ENCODE measurements at regions not wholly inside any gene's neighbourhood (a gene's known extent, or its start where the extent isn't known, plus 50 kb on each side); places are given as distances from the start of the nearest gene placed in this dataset.

GRCh38 chr2:117432746-117433145 lies 381.7 kb upstream of the DDX18 start:
- TF ChIP-seq CTCF (IDR thresholded peaks at IDR 0.05; ENCODE audit: insufficient read depth, low read depth, low read length): no peak
- no peak for TF ChIP-seq EZH2 (IDR thresholded peaks at IDR 0.05; ENCODE audit: insufficient read depth, low read length)
- H3K36me3 ChIP-seq (ENCODE audit: insufficient read depth, low read length): no peaks in the 10 kb centered on the region

DNA sequence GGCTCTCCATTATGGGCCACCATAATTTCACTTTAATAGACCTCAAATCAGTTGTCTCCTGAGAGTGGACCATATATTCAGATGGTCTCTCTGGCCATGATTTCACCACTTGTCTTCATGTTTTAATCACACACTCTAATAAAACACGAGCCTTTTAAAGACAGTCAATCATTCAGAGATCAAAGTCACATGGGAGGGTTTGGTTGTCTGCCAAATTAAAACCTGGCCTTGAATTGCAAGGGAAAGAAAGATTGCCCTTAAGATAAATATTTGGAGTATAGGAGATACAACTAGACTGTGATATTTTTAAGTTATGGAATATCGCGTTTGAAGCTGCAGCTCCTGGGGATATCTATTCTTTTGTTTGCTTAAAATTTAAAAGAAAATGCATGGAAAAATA lies 377.8 kb upstream of the DDX18 start:
- no peaks in the 10 kb centered on the region for H3K79me2 ChIP-seq (ENCODE audit: insufficient read depth, low read length)
- H4K20me1 ChIP-seq (ENCODE audit: insufficient read depth, low read length): no peaks in the 10 kb centered on the region
- H3K4me2 ChIP-seq (ENCODE audit: low read length): no peak overlapping the region
- Mint-ChIP-seq H3K27ac (ENCODE audit: unreplicated experiment) (no peak overlapping the region), H3K4me1 (ENCODE audit: low read depth, unreplicated experiment) (no peaks in the 10 kb centered on the region), H3K27me3 (ENCODE audit: low read depth, unreplicated experiment) (no peaks in the 10 kb centered on the region), H3K4me3 (ENCODE audit: unreplicated experiment) (no peak overlapping the region), H3K36me3 (ENCODE audit: low read depth, unreplicated experiment) (no peaks in the 10 kb centered on the region), H3K9me3 (ENCODE audit: unreplicated experiment) (no peaks in the 10 kb centered on the region)
- no peaks in the 10 kb centered on the region for H3K4me1 ChIP-seq (ENCODE audit: insufficient read depth, low read length)
- no peak overlapping the region for H3K4me3 ChIP-seq (ENCODE audit: insufficient read depth, low read depth, low read length)
- no peak overlapping the region for H3K27ac ChIP-seq (ENCODE audit: low read depth, low read length)
- H3K9me3 ChIP-seq (ENCODE audit: insufficient read depth, low read depth, low read length): peaks cover 2% of the 10 kb centered on the region
- H3K9ac ChIP-seq (ENCODE audit: low read length): no peak overlapping the region
- DNase-seq (ENCODE audit: low read depth): no peak
- H3K36me3 ChIP-seq (ENCODE audit: insufficient read depth, low read length): no peaks in the 10 kb centered on the region
- no peak for TF ChIP-seq EZH2 (IDR thresholded peaks at IDR 0.05; ENCODE audit: insufficient read depth, low read length)
- no peak for TF ChIP-seq CTCF (IDR thresholded peaks at IDR 0.05; ENCODE audit: insufficient read depth, low read depth, low read length)
- H3K27me3 ChIP-seq (ENCODE audit: insufficient read depth, low read length): no peaks in the 10 kb centered on the region
- no peak for FAIRE-seq
- no peak overlapping the region for H2AFZ ChIP-seq (ENCODE audit: low read depth, low read length)

More at GRCh38 chr2:117432746-117433145, 381.7 kb upstream of the DDX18 start:
- Histone ChIP-seq H3K27me3 (ENCODE audit: insufficient read depth, low read length) (no peaks in the 10 kb centered on the region), H4K20me1 (ENCODE audit: insufficient read depth, low read length) (no peaks in the 10 kb centered on the region), H3K27ac (ENCODE audit: low read depth, low read length) (no peak overlapping the region), H3K9me3 (ENCODE audit: insufficient read depth, low read depth, low read length) (no peaks in the 10 kb centered on the region), H3K4me2 (ENCODE audit: low read length) (no peak overlapping the region), H3K4me3 (ENCODE audit: insufficient read depth, low read depth, low read length) (no peak overlapping the region), H2AFZ (ENCODE audit: low read depth, low read length) (no peak overlapping the region), H3K79me2 (ENCODE audit: insufficient read depth, low read length) (no peaks in the 10 kb centered on the region), H3K9ac (ENCODE audit: low read length) (no peak overlapping the region), H3K4me1 (ENCODE audit: insufficient read depth, low read length) (no peaks in the 10 kb centered on the region)
- Mint-ChIP-seq H3K9me3 (ENCODE audit: unreplicated experiment) (no peaks in the 10 kb centered on the region), H3K4me3 (ENCODE audit: unreplicated experiment) (no peak overlapping the region), H3K4me1 (ENCODE audit: low read depth, unreplicated experiment) (no peaks in the 10 kb centered on the region), H3K27me3 (ENCODE audit: low read depth, unreplicated experiment) (no peaks in the 10 kb centered on the region), H3K36me3 (ENCODE audit: low read depth, unreplicated experiment) (no peaks in the 10 kb centered on the region), H3K27ac (ENCODE audit: unreplicated experiment) (no peak overlapping the region)
- FAIRE-seq (no peak), DNase-seq (ENCODE audit: low read depth) (no peak)

DNA sequence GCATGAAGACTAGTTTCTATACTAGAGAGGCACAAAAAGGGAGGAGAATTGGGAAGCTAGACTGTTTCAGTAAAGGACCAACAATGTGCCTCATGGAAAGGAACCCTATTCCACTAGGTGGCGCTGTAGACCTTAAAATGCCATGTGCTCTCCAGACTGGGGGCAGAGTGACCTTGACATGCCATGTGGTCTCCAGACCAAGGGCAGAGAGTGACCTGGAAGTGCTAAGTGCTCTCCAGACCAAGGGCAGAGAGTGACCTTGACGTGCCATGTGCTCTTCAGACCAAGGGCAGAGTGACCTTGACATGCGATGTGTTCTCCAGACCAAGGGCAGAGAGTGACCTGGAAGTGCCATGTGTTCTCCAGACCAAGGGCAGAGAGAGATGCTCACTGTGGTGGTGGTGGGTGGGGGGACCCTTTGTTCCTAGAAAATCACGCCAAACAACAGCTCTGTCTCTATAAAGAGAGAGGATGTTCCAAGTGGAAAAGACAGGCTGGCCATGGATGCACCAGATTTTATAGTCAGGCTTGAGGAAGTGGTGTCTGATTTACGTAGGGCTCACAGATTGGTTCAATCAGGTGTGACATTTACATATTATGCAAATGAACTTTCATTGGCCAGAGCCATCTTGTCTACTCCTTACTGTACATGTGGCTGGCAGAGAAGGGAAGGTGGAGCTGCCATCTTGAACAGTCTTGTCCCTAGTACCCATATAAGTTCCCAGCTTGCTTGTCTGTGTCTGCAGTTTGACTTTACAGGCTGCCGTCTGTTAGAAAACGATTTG lies 344.0 kb upstream of the DDX18 start:
- Histone ChIP-seq H4K20me1 (ENCODE audit: insufficient read depth, low read length) (no peaks in the 10 kb centered on the region), H3K4me3 (ENCODE audit: insufficient read depth, low read depth, low read length) (no peak overlapping the region), H3K4me1 (ENCODE audit: insufficient read depth, low read length) (no peaks in the 10 kb centered on the region), H3K9ac (ENCODE audit: low read length) (no peak overlapping the region), H3K9me3 (ENCODE audit: insufficient read depth, low read depth, low read length) (no peaks in the 10 kb centered on the region), H2AFZ (ENCODE audit: low read depth, low read length) (no peak overlapping the region), H3K27me3 (ENCODE audit: insufficient read depth, low read length) (no peaks in the 10 kb centered on the region), H3K4me2 (ENCODE audit: low read length) (no peak overlapping the region), H3K79me2 (ENCODE audit: insufficient read depth, low read length) (no peaks in the 10 kb centered on the region), H3K27ac (ENCODE audit: low read depth, low read length) (no peak overlapping the region), H3K36me3 (ENCODE audit: insufficient read depth, low read length) (no peaks in the 10 kb centered on the region)
- Mint-ChIP-seq H3K4me3 (ENCODE audit: unreplicated experiment) (no peak overlapping the region), H3K36me3 (ENCODE audit: low read depth, unreplicated experiment) (no peaks in the 10 kb centered on the region), H3K4me1 (ENCODE audit: low read depth, unreplicated experiment) (peaks cover 9% of the 10 kb centered on the region), H3K27ac (ENCODE audit: unreplicated experiment) (no peak overlapping the region), H3K9me3 (ENCODE audit: unreplicated experiment) (no peaks in the 10 kb centered on the region), H3K27me3 (ENCODE audit: low read depth, unreplicated experiment) (peaks cover 6% of the 10 kb centered on the region)
- TF ChIP-seq EZH2 (IDR thresholded peaks at IDR 0.05; ENCODE audit: insufficient read depth, low read length) (no peak), CTCF (IDR thresholded peaks at IDR 0.05; ENCODE audit: insufficient read depth, low read depth, low read length) (no peak)
- DNase-seq (ENCODE audit: low read depth) (no peak), FAIRE-seq (no peak)
